CD14-positive monocyte (primary cell): ENCODE measurements at regions not wholly inside any gene's neighbourhood (a gene's known extent, or its start where the extent isn't known, plus 50 kb on each side); places are given as distances from the start of the nearest gene placed in this dataset.

Source experiments
- DNase-seq, 3 donors: peaks; one replicate each; pipeline ENCODE4 v3.0.0-alpha.2; 2011 to 2022
- H2AFZ ChIP-seq: 2 replicates; pipeline ENCODE4 v1.6.0; 2012; ENCODE audit warnings: mild to moderate bottlenecking, low read depth, low read length, inconsistent platforms; ENCODE audit not compliant: insufficient read depth, poor library complexity, severe bottlenecking
- H3K27ac ChIP-seq, 2 donors: 1 replicate in 1 of 2; 2 replicates in 1 of 2; pipeline ENCODE4 v1.5.1; 2012 to 2013; ENCODE audit warnings: low read length in 2 of 2, control low read depth in 1 of 2, inconsistent platforms in 1 of 2, low read depth in 1 of 2, mild to moderate bottlenecking in 1 of 2
- H3K27me3 ChIP-seq, 2 donors: one replicate each; pipeline versions ENCODE4 v1.6.0 to v1.6.1; 2011 to 2013; ENCODE audit warnings: low read length in 2 of 2; ENCODE audit not compliant: control insufficient read depth in 2 of 2, insufficient read depth in 2 of 2
- H3K36me3 ChIP-seq, 2 donors: replicated peaks in 1 of 2; 1 replicate in 1 of 2; 2 replicates in 1 of 2; pipeline versions ENCODE4 v1.5.1 to v1.6.1; 2012 to 2013; ENCODE audit warnings: low read length in 2 of 2, control low read depth in 1 of 2, inconsistent platforms in 1 of 2, mild to moderate bottlenecking in 1 of 2; ENCODE audit not compliant: insufficient read depth in 2 of 2, control insufficient read depth in 1 of 2
- H3K4me1 ChIP-seq, 2 donors: 1 replicate in 1 of 2; 2 replicates in 1 of 2; pipeline versions ENCODE4 v1.5.1 to v1.6.1; 2012 to 2013; ENCODE audit warnings: low read length in 2 of 2, control low read depth in 1 of 2, inconsistent platforms in 1 of 2, mild to moderate bottlenecking in 1 of 2, moderate library complexity in 1 of 2; ENCODE audit not compliant: insufficient read depth in 2 of 2, control insufficient read depth in 1 of 2
- H3K4me2 ChIP-seq: replicated peaks from 2 replicates; pipeline ENCODE3; 2012; ENCODE audit warnings: low read length, moderate library complexity, mild to moderate bottlenecking; ENCODE audit not compliant: poor library complexity, severe bottlenecking; ENCODE audit errors: extremely low read depth
- H3K4me3 ChIP-seq, 3 experiments: fragments of 200-600 bp in 1 of 3; sonication (generic) in 1 of 3; replicated peaks in 1 of 3; 1 replicate in 2 of 3; 2 replicates in 1 of 3; pipeline ENCODE4 v1.5.1; 2011 to 2013; ENCODE audit warnings: low read length in 3 of 3, mild to moderate bottlenecking in 3 of 3, control low read depth in 2 of 3, low read depth in 2 of 3, inconsistent platforms in 1 of 3, moderate library complexity in 1 of 3
- H3K79me2 ChIP-seq: 2 replicates; pipeline ENCODE4 v1.6.0; 2012; ENCODE audit warnings: mild to moderate bottlenecking, control low read depth, inconsistent platforms, low read length, moderate library complexity; ENCODE audit not compliant: insufficient read depth
- H3K9ac ChIP-seq: 2 replicates; pipeline ENCODE4 v1.6.0; 2017; ENCODE audit warnings: low read length, mild to moderate bottlenecking; ENCODE audit not compliant: insufficient read depth, poor library complexity, severe bottlenecking
- H3K9me3 ChIP-seq, 2 donors: replicated peaks in 1 of 2; 1 replicate in 1 of 2; 2 replicates in 1 of 2; pipeline versions ENCODE4 v1.5.1 to v1.6.1; 2012 to 2013; ENCODE audit warnings: low read length in 2 of 2, control low read depth in 1 of 2; ENCODE audit not compliant: control insufficient read depth in 1 of 2, insufficient read depth in 1 of 2
- H4K20me1 ChIP-seq: 2 replicates; pipeline ENCODE4 v1.6.0; 2012; ENCODE audit warnings: mild to moderate bottlenecking, low read length, control low read depth, moderate library complexity; ENCODE audit not compliant: insufficient read depth
- H3K27ac Mint-ChIP-seq, 7 donors: one replicate each; pipeline ENCODE4 v1.8.0; 2020; ENCODE audit warnings: mild to moderate bottlenecking in 7 of 7, mixed read lengths in 7 of 7, moderate library complexity in 6 of 7, inconsistent platforms in 2 of 7
- H3K27me3 Mint-ChIP-seq, 3 donors: one replicate each; pipeline ENCODE4 v1.8.0; 2021 to 2022; ENCODE audit warnings: low read depth in 3 of 3, mild to moderate bottlenecking in 3 of 3, mixed read lengths in 3 of 3, moderate library complexity in 3 of 3, inconsistent platforms in 1 of 3
- H3K36me3 Mint-ChIP-seq, 2 donors: one replicate each; pipeline ENCODE4 v1.8.0; 2020; ENCODE audit warnings: mixed read lengths in 2 of 2, inconsistent platforms in 1 of 2, mild to moderate bottlenecking in 1 of 2
- H3K4me1 Mint-ChIP-seq: one replicate; pipeline ENCODE4 v1.8.0; 2020; ENCODE audit warnings: mild to moderate bottlenecking, mixed read lengths
- H3K4me3 Mint-ChIP-seq, 2 donors: one replicate each; pipeline ENCODE4 v1.8.0; 2020; ENCODE audit warnings: mild to moderate bottlenecking in 2 of 2, mixed read lengths in 2 of 2, moderate library complexity in 1 of 2
- H3K9me3 Mint-ChIP-seq, 7 donors: one replicate each; pipeline ENCODE4 v1.8.0; 2020 to 2022; ENCODE audit warnings: mixed read lengths in 7 of 7, mild to moderate bottlenecking in 6 of 7, moderate library complexity in 6 of 7, inconsistent platforms in 2 of 7
- WGBS: methylation state at CpG from one replicate; pipeline ENCODE4 v1.1.5; 2013; ENCODE audit warnings: missing lambda C conversion rate; ENCODE audit not compliant: insufficient coverage; 5-methylcytosine and 5-hydroxymethylcytosine counted together
- intact Hi-C, 2 donors: fragments of 100-400 bp; cut with micrococcal nuclease; formaldehyde crosslinking; loops; one replicate each; pipeline versions ENCODE4 v1.15.0 to v1.15.1; 2023
- TF ChIP-seq, protein P1 (sequence below): fragments of 200-600 bp; IDR thresholded peaks from one replicate; pipeline ENCODE4 v1.8.0; 2022; ENCODE audit warnings: antibody characterized with exemption, mild to moderate bottlenecking

- H3K36me3 ChIP-seq: no peaks in the 10 kb centered on the region
- WGBS: 83% methylated on average over 1 of the region's 2 CpGs
- H3K79me2 ChIP-seq: no peaks in the 10 kb centered on the region
- TF ChIP-seq, protein P1, sequence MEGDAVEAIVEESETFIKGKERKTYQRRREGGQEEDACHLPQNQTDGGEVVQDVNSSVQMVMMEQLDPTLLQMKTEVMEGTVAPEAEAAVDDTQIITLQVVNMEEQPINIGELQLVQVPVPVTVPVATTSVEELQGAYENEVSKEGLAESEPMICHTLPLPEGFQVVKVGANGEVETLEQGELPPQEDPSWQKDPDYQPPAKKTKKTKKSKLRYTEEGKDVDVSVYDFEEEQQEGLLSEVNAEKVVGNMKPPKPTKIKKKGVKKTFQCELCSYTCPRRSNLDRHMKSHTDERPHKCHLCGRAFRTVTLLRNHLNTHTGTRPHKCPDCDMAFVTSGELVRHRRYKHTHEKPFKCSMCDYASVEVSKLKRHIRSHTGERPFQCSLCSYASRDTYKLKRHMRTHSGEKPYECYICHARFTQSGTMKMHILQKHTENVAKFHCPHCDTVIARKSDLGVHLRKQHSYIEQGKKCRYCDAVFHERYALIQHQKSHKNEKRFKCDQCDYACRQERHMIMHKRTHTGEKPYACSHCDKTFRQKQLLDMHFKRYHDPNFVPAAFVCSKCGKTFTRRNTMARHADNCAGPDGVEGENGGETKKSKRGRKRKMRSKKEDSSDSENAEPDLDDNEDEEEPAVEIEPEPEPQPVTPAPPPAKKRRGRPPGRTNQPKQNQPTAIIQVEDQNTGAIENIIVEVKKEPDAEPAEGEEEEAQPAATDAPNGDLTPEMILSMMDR: no peak
- no peak overlapping the region for H3K27ac Mint-ChIP-seq
- H3K27me3 ChIP-seq: no peaks in the 10 kb centered on the region
- H4K20me1 ChIP-seq: no peaks in the 10 kb centered on the region
- H3K4me3 Mint-ChIP-seq: no peak overlapping the region
- H3K36me3 Mint-ChIP-seq: no peaks in the 10 kb centered on the region
- no peak overlapping the region for H2AFZ ChIP-seq
- H3K9me3 Mint-ChIP-seq: peaks cover 0 to 1% (median 0%) of the 10 kb centered on the region in 7 donors
- no peak overlapping the region for H3K4me3 ChIP-seq
- intact Hi-C loops: no loop called here
- no peak overlapping the region for H3K9ac ChIP-seq
- H3K27ac ChIP-seq: no peak overlapping the region
- no peaks in the 10 kb centered on the region for H3K4me1 Mint-ChIP-seq
- peaks cover 0 to 2% (median 0%) of the 10 kb centered on the region in 3 donors for H3K27me3 Mint-ChIP-seq
- H3K4me1 ChIP-seq: no peaks in the 10 kb centered on the region
- H3K4me2 ChIP-seq: no peak overlapping the region
- no peaks in the 10 kb centered on the region for H3K9me3 ChIP-seq
- no peak for DNase-seq
Observed at GRCh38 chr1:102435483-102435882, 438.8 kb upstream of the OLFM3 start.

DNA sequence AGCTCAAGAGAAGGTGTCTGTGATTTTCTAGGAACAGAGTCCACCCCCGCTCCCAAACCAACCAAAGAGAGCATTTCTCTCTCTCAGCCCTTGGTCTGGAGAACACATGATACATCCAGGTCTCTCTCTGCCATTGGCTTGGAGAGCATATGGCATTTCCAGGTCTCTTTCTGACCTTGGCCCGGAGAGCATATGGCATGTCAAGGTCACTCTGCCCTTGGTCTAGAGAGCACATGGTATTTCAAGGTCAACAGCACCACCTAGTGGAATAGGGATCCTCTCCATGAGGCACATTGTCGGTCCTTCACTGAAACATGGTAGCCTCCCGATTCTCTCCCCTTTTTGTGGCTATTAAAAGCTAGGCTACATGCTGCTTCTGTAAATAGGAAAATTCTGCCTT is 437.7 kb upstream of the OLFM3 start:
- Histone ChIP-seq H3K9ac (no peak overlapping the region), H3K36me3 (no peaks in the 10 kb centered on the region), H3K79me2 (no peaks in the 10 kb centered on the region), H3K4me2 (no peak overlapping the region), H3K4me3 (no peak overlapping the region), H4K20me1 (no peaks in the 10 kb centered on the region), H3K9me3 (no peaks in the 10 kb centered on the region), H3K27me3 (no peaks in the 10 kb centered on the region), H2AFZ (no peak overlapping the region), H3K4me1 (no peaks in the 10 kb centered on the region), H3K27ac (no peak overlapping the region)
- WGBS: 63% methylated on average over 2 of the region's 4 CpGs
- no peak overlapping the region for H3K27ac Mint-ChIP-seq
- TF ChIP-seq, protein P1: no peak
- no peak for DNase-seq
- H3K36me3 Mint-ChIP-seq: no peaks in the 10 kb centered on the region
- no peak overlapping the region for H3K4me3 Mint-ChIP-seq
- no peaks in the 10 kb centered on the region for H3K4me1 Mint-ChIP-seq
- intact Hi-C loops: no loop called here
- H3K9me3 Mint-ChIP-seq: peaks cover 0 to 1% (median 0%) of the 10 kb centered on the region in 7 donors
- H3K27me3 Mint-ChIP-seq: peaks cover 0 to 2% (median 0%) of the 10 kb centered on the region in 3 donors
